HEK293T (cell line): ENCODE measurements at regions not wholly inside any gene's neighbourhood (a gene's known extent, or its start where the extent isn't known, plus 50 kb on each side); places are given as distances from the start of the nearest gene placed in this dataset.

Source experiments
- BHLHE40 ChIP-seq: fragments of 450-650 bp; IDR thresholded peaks from 2 replicates; pipeline ENCODE4 v1.6.1; 2016; ENCODE audit warnings: mild to moderate bottlenecking, moderate library complexity, borderline replicate concordance
- CTBP1 ChIP-seq: fragments of 450-650 bp; IDR thresholded peaks from 2 replicates; pipeline ENCODE4 v1.6.1; 2016; ENCODE audit warnings: borderline replicate concordance
- FOXK2 ChIP-seq: fragments of 450-650 bp; IDR thresholded peaks from 2 replicates; pipeline ENCODE4 v1.6.1; 2016; ENCODE audit warnings: mild to moderate bottlenecking
- LEF1 ChIP-seq: fragments of 450-650 bp; IDR thresholded peaks from 2 replicates; pipeline ENCODE4 v1.6.1; 2017; ENCODE audit warnings: mild to moderate bottlenecking, borderline replicate concordance
- NFRKB ChIP-seq: fragments of 450-650 bp; IDR thresholded peaks from 2 replicates; pipeline ENCODE4 v1.6.1; 2016; ENCODE audit warnings: mild to moderate bottlenecking, moderate library complexity
- SP1 ChIP-seq: fragments of 450-650 bp; IDR thresholded peaks from 2 replicates; pipeline ENCODE4 v1.6.1; 2017
- TARDBP ChIP-seq: fragments of 450-650 bp; IDR thresholded peaks from 2 replicates; pipeline ENCODE4 v1.6.1; 2016
- ZNF384 ChIP-seq: fragments of 450-650 bp; IDR thresholded peaks from 2 replicates; pipeline ENCODE4 v1.6.1; 2016
- TF ChIP-seq, protein P1 (sequence below): fragments of 450-650 bp; IDR thresholded peaks from 2 replicates; pipeline ENCODE4 v1.6.1; 2016

- TF ChIP-seq LEF1 (no peak), TARDBP (no peak), SP1 (no peak), NFRKB (no peak), FOXK2 (no peak), ZNF384 (no peak), CTBP1 (no peak), BHLHE40 (no peak)
- TF ChIP-seq, protein P1, sequence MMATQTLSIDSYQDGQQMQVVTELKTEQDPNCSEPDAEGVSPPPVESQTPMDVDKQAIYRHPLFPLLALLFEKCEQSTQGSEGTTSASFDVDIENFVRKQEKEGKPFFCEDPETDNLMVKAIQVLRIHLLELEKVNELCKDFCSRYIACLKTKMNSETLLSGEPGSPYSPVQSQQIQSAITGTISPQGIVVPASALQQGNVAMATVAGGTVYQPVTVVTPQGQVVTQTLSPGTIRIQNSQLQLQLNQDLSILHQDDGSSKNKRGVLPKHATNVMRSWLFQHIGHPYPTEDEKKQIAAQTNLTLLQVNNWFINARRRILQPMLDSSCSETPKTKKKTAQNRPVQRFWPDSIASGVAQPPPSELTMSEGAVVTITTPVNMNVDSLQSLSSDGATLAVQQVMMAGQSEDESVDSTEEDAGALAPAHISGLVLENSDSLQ = no peak
Observed at GRCh38 chr3:182023843-182024242, 312.1 kb downstream of the SOX2 start.
